ENCODE measurements at regions not wholly inside any gene's neighbourhood (a gene's known extent, or its start where the extent isn't known, plus 50 kb on each side); places are given as distances from the start of the nearest gene placed in this dataset.

DNA sequence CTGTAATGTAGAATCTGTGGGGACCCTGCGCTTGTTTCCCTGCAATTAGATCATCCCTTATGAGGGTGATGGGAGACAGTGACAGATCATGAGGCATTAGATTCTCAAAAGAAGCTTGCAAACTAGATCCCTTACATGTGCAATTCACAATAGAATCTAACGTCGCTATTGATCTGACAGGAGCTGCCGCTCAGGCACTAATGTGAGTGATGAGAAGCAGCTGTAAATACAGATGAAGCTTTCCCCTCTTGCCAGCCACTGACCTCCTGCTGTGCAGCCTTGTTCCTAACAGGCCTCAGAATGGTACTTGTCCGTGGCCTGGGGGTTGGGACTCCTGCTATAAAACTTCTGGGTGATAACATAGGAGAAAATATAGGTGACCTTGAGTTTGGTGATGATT lies 1076.8 kb downstream of the PDHA2 start:
- no peaks in the 10 kb centered on the region for H3K4me1 ChIP-seq (ENCODE audit: insufficient read depth)
- no peaks in the 10 kb centered on the region for H3K36me3 Mint-ChIP-seq (ENCODE audit: low read depth)

More for the DNA sequence above, 1076.8 kb downstream of the PDHA2 start:
- H3K27me3 Mint-ChIP-seq (ENCODE audit: insufficient read depth, low read depth, poor library complexity) = no peaks in the 10 kb centered on the region
- Histone ChIP-seq H3K4me2 (no peak overlapping the region), H3K9me2 (ENCODE audit: insufficient read depth) (peaks cover 6% of the 10 kb centered on the region), H2AFZ (no peak overlapping the region), H3K27me3 (ENCODE audit: insufficient read depth) (no peaks in the 10 kb centered on the region), H3K79me2 (replicated peaks; ENCODE audit: insufficient read depth) (no peaks in the 10 kb centered on the region), H3K36me3 (ENCODE audit: insufficient read depth) (no peaks in the 10 kb centered on the region), H3F3A (replicated peaks; ENCODE audit: low read depth) (no peaks in the 10 kb centered on the region), H3K27ac (ENCODE audit: low read depth) (no peak overlapping the region), H4K20me1 (replicated peaks; ENCODE audit: insufficient read depth) (no peaks in the 10 kb centered on the region), H3K4me3 (no peak overlapping the region)
- TF ChIP-seq, protein P1, sequence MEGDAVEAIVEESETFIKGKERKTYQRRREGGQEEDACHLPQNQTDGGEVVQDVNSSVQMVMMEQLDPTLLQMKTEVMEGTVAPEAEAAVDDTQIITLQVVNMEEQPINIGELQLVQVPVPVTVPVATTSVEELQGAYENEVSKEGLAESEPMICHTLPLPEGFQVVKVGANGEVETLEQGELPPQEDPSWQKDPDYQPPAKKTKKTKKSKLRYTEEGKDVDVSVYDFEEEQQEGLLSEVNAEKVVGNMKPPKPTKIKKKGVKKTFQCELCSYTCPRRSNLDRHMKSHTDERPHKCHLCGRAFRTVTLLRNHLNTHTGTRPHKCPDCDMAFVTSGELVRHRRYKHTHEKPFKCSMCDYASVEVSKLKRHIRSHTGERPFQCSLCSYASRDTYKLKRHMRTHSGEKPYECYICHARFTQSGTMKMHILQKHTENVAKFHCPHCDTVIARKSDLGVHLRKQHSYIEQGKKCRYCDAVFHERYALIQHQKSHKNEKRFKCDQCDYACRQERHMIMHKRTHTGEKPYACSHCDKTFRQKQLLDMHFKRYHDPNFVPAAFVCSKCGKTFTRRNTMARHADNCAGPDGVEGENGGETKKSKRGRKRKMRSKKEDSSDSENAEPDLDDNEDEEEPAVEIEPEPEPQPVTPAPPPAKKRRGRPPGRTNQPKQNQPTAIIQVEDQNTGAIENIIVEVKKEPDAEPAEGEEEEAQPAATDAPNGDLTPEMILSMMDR (conservative IDR thresholded peaks at IDR 0.05; ENCODE audit: low read depth in 2 of 2) = no peak
- TF ChIP-seq, protein P2, sequence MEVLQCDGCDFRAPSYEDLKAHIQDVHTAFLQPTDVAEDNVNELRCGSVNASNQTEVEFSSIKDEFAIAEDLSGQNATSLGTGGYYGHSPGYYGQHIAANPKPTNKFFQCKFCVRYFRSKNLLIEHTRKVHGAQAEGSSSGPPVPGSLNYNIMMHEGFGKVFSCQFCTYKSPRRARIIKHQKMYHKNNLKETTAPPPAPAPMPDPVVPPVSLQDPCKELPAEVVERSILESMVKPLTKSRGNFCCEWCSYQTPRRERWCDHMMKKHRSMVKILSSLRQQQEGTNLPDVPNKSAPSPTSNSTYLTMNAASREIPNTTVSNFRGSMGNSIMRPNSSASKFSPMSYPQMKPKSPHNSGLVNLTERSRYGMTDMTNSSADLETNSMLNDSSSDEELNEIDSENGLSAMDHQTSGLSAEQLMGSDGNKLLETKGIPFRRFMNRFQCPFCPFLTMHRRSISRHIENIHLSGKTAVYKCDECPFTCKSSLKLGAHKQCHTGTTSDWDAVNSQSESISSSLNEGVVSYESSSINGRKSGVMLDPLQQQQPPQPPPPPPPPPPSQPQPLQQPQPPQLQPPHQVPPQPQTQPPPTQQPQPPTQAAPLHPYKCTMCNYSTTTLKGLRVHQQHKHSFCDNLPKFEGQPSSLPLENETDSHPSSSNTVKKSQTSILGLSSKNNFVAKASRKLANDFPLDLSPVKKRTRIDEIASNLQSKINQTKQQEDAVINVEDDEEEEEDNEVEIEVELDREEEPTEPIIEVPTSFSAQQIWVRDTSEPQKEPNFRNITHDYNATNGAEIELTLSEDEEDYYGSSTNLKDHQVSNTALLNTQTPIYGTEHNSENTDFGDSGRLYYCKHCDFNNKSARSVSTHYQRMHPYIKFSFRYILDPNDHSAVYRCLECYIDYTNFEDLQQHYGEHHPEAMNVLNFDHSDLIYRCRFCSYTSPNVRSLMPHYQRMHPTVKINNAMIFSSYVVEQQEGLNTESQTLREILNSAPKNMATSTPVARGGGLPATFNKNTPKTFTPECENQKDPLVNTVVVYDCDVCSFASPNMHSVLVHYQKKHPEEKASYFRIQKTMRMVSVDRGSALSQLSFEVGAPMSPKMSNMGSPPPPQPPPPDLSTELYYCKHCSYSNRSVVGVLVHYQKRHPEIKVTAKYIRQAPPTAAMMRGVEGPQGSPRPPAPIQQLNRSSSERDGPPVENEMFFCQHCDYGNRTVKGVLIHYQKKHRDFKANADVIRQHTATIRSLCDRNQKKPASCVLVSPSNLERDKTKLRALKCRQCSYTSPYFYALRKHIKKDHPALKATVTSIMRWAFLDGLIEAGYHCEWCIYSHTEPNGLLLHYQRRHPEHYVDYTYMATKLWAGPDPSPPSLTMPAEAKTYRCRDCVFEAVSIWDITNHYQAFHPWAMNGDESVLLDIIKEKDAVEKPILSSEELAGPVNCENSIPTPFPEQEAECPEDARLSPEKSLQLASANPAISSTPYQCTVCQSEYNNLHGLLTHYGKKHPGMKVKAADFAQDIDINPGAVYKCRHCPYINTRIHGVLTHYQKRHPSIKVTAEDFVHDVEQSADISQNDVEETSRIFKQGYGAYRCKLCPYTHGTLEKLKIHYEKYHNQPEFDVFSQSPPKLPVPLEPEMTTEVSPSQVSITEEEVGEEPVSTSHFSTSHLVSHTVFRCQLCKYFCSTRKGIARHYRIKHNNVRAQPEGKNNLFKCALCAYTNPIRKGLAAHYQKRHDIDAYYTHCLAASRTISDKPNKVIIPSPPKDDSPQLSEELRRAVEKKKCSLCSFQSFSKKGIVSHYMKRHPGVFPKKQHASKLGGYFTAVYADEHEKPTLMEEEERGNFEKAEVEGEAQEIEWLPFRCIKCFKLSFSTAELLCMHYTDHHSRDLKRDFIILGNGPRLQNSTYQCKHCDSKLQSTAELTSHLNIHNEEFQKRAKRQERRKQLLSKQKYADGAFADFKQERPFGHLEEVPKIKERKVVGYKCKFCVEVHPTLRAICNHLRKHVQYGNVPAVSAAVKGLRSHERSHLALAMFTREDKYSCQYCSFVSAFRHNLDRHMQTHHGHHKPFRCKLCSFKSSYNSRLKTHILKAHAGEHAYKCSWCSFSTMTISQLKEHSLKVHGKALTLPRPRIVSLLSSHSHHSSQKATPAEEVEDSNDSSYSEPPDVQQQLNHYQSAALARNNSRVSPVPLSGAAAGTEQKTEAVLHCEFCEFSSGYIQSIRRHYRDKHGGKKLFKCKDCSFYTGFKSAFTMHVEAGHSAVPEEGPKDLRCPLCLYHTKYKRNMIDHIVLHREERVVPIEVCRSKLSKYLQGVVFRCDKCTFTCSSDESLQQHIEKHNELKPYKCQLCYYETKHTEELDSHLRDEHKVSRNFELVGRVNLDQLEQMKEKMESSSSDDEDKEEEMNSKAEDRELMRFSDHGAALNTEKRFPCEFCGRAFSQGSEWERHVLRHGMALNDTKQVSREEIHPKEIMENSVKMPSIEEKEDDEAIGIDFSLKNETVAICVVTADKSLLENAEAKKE (CRISPR knock-in tag; IDR thresholded peaks at IDR 0.05) = no peak
- TF ChIP-seq, protein P3, sequence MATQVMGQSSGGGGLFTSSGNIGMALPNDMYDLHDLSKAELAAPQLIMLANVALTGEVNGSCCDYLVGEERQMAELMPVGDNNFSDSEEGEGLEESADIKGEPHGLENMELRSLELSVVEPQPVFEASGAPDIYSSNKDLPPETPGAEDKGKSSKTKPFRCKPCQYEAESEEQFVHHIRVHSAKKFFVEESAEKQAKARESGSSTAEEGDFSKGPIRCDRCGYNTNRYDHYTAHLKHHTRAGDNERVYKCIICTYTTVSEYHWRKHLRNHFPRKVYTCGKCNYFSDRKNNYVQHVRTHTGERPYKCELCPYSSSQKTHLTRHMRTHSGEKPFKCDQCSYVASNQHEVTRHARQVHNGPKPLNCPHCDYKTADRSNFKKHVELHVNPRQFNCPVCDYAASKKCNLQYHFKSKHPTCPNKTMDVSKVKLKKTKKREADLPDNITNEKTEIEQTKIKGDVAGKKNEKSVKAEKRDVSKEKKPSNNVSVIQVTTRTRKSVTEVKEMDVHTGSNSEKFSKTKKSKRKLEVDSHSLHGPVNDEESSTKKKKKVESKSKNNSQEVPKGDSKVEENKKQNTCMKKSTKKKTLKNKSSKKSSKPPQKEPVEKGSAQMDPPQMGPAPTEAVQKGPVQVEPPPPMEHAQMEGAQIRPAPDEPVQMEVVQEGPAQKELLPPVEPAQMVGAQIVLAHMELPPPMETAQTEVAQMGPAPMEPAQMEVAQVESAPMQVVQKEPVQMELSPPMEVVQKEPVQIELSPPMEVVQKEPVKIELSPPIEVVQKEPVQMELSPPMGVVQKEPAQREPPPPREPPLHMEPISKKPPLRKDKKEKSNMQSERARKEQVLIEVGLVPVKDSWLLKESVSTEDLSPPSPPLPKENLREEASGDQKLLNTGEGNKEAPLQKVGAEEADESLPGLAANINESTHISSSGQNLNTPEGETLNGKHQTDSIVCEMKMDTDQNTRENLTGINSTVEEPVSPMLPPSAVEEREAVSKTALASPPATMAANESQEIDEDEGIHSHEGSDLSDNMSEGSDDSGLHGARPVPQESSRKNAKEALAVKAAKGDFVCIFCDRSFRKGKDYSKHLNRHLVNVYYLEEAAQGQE (IDR thresholded peaks at IDR 0.05; ENCODE audit: unreplicated experiment) = no peak
- no peak for TF ChIP-seq EZH2phosphoT487 (IDR thresholded peaks at IDR 0.05; ENCODE audit: unreplicated experiment)
- TF ChIP-seq ZNF331 (CRISPR knock-in tag; IDR thresholded peaks at IDR 0.05; ENCODE audit: low read depth) = no peak
- TF ChIP-seq EZH2 (IDR thresholded peaks at IDR 0.05; ENCODE audit: low read depth, unreplicated experiment) = no peak
- TF ChIP-seq CREB1 (CRISPR knock-in tag; IDR thresholded peaks at IDR 0.05; ENCODE audit: low read depth) = no peak
- no peak for TF ChIP-seq POLR2AphosphoS5 (IDR thresholded peaks at IDR 0.05; ENCODE audit: low read depth)
- TF ChIP-seq NANOG (IDR thresholded peaks at IDR 0.05; ENCODE audit: borderline replicate concordance) = no peak
- TF ChIP-seq, protein P4, sequence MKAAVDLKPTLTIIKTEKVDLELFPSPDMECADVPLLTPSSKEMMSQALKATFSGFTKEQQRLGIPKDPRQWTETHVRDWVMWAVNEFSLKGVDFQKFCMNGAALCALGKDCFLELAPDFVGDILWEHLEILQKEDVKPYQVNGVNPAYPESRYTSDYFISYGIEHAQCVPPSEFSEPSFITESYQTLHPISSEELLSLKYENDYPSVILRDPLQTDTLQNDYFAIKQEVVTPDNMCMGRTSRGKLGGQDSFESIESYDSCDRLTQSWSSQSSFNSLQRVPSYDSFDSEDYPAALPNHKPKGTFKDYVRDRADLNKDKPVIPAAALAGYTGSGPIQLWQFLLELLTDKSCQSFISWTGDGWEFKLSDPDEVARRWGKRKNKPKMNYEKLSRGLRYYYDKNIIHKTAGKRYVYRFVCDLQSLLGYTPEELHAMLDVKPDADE (IDR thresholded peaks at IDR 0.05) = no peak
- no peak for TF ChIP-seq STAT1 (IDR thresholded peaks at IDR 0.05; ENCODE audit: unreplicated experiment)
- TF ChIP-seq JUNB (IDR thresholded peaks at IDR 0.05; ENCODE audit: unreplicated experiment) = no peak
- no peak overlapping the region for H3K4me3 Mint-ChIP-seq
- ATAC-seq = peak; percentile 44; the same call in 2 of the 3 replicates
- 0 out of 3 replicates have a peak, but pooled peaks cover 2% of the 10 kb centered on the region for H3K4me1 Mint-ChIP-seq
- H3K27ac Mint-ChIP-seq = no peak overlapping the region
- no peaks in the 10 kb centered on the region for H3K9me3 Mint-ChIP-seq
- peak; percentile 44 for DNase-seq (ENCODE audit: low spot score)

All from GM23338 (cell line).